GM21619 (cell line): ENCODE measurements at regions not wholly inside any gene's neighbourhood (a gene's known extent, or its start where the extent isn't known, plus 50 kb on each side); places are given as distances from the start of the nearest gene placed in this dataset.

Experiments
- ATAC-seq: cut with Tn5 transposase; IDR thresholded peaks from one replicate; pipeline ENCODE4 v1.9.1; 2021; ENCODE audit not compliant: unreplicated experiment

DNA sequence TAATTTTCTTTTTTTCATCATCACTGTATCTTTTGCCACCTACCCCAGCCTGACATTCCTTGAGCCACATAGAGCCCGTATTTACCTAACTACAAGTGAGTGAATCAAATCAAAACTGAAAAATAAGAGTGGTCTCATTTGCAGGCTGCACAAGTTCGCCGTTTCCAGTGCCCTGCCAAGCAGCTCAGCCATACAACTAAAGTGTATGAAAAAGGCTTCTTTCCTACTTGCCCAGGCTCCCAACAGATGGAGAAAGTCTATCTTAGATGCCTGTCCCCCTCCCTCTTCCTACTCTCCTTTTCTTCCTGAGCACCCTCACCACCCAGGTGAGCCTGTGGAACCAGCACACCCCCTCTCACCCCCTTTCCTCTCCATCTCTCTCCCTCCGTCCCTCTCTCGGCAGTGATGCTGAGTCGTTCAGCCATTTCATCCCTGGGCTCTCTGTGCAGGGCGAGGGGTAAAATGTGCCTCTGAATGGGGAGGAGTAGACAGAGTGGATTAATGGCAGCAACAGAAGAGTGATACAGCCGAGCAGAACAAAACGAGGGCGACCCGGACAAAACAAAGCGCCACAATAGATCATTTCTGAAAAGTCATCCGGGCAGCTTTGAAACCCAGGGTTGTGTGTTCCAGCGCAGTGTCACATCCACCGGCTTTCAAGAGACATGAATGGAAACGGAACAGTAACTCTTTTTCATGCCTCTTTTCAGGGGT, 65.0 kb upstream of the POU3F3 start:
- no peak for ATAC-seq

DNA sequence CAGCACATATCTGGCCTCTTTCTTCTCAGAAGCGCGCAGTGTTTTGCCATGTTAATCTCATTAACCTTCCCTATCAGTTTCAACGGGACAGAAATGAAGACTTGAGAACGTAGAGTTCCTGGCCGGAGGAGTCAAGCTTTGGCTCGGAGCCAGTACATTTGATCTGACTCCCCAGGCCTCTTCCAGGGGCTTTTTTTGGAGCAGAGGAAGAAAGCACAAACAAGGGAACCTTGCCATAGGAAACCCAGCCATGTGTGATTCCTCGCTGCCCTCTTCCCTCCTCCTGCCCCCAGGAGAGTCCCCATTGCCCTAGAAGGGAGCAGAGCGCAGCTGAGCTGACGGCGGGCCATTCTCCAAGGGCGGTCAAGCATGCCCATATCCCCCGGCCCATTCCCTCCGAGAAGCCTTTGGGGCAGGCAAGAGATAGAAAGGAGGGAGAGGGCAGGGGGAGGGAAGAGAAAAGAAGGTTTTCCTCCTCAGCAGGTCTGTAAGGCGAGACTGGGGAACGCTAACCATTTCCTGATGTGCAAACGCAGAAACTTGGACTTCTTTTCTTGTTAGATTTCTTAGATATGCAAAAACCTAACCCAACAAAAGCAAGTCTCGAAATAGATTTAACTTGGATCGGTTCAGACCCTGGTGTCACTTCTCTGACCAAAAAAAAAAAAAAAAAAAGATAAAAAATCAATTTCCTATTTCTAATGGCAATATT, 63.7 kb upstream of the POU3F3 start:
- no peak for ATAC-seq

DNA sequence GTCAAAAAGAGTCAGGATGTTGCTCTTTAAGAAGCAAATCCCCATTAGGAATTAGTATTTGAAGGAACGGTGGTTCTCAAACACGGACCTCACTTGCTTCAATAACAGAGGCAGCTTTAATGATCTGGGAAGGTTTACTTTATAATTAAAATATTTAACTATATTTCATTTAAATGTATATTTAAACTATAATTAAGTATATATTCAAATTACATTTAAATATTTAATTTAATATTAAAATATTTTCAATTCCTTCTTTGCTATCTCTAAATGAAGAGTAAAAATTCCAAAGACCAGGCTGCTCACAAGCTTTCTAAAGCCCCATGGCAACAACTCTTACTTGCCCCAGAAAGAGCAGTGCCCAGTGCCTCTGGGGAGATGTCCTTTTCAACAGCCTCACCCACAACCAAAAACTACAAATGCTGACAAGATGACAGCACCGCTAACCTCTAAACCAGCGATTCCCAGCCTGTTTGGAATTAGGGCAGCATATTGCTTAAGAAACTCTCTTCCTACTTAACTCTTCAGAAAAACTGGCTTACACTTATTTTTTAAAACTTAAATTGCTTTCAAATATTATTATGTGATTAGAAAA, 62.9 kb upstream of the POU3F3 start:
- ATAC-seq: no peak

- ATAC-seq: no peak
Observed at GRCh38 chr2:104793966-104794365, 59.9 kb upstream of the POU3F3 start.

GRCh38 chr2:104794441-104794840, 59.5 kb upstream of the POU3F3 start:
- ATAC-seq: no peak
